ENCODE measurements at regions not wholly inside any gene's neighbourhood (a gene's known extent, or its start where the extent isn't known, plus 50 kb on each side); places are given as distances from the start of the nearest gene placed in this dataset.

DNA sequence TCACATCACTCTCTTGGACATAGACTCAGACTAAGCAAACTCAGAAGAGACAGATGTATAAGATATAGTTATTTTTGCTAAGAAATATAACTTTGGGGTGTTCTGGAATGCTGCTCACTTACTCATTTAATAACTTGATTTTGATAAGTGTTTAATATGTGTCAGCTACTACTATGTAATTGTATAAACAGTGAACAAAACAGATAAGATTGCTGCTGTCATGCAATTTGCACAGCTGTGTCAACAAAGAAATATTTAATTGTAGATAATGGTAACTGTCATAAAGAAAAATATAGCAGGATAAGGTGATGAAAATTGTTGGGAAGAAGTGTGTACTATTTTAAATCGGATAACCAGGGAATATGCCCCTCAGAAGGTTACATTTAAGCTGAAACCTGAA, 84.1 kb upstream of the ZDHHC17 start:
- TF ChIP-seq EZH2 (IDR thresholded peaks at IDR 0.05; ENCODE audit: insufficient read depth, poor library complexity, severe bottlenecking) (no peak), EZH2phosphoT487 (IDR thresholded peaks at IDR 0.05; ENCODE audit: insufficient read depth, low read depth) (no peak)
